ENCODE measurements at regions not wholly inside any gene's neighbourhood (a gene's known extent, or its start where the extent isn't known, plus 50 kb on each side); places are given as distances from the start of the nearest gene placed in this dataset.

- TF ChIP-seq PATZ1 (tag by site-specific recombination; IDR thresholded peaks at IDR 0.05) (no peak), ZBTB26 (tag by site-specific recombination; optimal IDR thresholded peaks at IDR 0.05) (no peak), PRDM10 (tag by site-specific recombination; IDR thresholded peaks at IDR 0.05) (no peak), ELK4 (IDR thresholded peaks at IDR 0.05; ENCODE audit: borderline replicate concordance, low read depth, low read length) (no peak), ZNF76 (tag by site-specific recombination; IDR thresholded peaks at IDR 0.05; ENCODE audit: borderline replicate concordance, low read depth) (no peak), ZNF777 (tag by site-specific recombination; IDR thresholded peaks at IDR 0.05; ENCODE audit: borderline replicate concordance) (no peak), BCL11A (tag by site-specific recombination; IDR thresholded peaks at IDR 0.05; ENCODE audit: low read depth) (no peak)
Observed at GRCh38 chr2:5459041-5459440, 233.1 kb upstream of the SOX11 start (continued).

- TF ChIP-seq ZNF623 (tag by site-specific recombination; IDR thresholded peaks at IDR 0.05) (no peak), ZNF335 (tag by site-specific recombination; conservative IDR thresholded peaks at IDR 0.05) (no peak), KLF7 (tag by site-specific recombination; IDR thresholded peaks at IDR 0.05; ENCODE audit: borderline replicate concordance) (no peak), SP3 (tag by site-specific recombination; IDR thresholded peaks at IDR 0.05) (no peak), ATF2 (tag by site-specific recombination; IDR thresholded peaks at IDR 0.05; ENCODE audit: low read depth) (no peak), ZNF133 (tag by site-specific recombination; IDR thresholded peaks at IDR 0.05) (no peak), KLF16 (tag by site-specific recombination; IDR thresholded peaks at IDR 0.05) (no peak), HIC1 (tag by site-specific recombination; IDR thresholded peaks at IDR 0.05) (no peak), ZNF704 (tag by site-specific recombination; IDR thresholded peaks at IDR 0.05) (no peak), ZNF585B (tag by site-specific recombination; IDR thresholded peaks at IDR 0.05) (no peak), YY1 (tag by site-specific recombination; IDR thresholded peaks at IDR 0.05) (no peak), PRDM1 (tag by site-specific recombination; IDR thresholded peaks at IDR 0.05) (no peak), ZNF660 (tag by site-specific recombination; IDR thresholded peaks at IDR 0.05) (no peak), ZNF214 (tag by site-specific recombination; IDR thresholded peaks at IDR 0.05; ENCODE audit: borderline replicate concordance) (no peak), ZIC2 (tag by site-specific recombination; IDR thresholded peaks at IDR 0.05) (no peak), ZNF571 (tag by site-specific recombination; IDR thresholded peaks at IDR 0.05) (no peak)
- ChIA-PET POLR2A (interaction anchor here (0.6 kb wide), 1 partner anchor 43 kb away, joined by 3 read pairs; no protein-coding TSS in a partner anchor), CTCF (no interaction called here)
Observed at GRCh38 chr2:5464657-5465056, 227.5 kb upstream of the SOX11 start.

More at GRCh38 chr2:5464657-5465056, 227.5 kb upstream of the SOX11 start:
- H3K27ac ChIP-seq (ENCODE audit: extremely low read depth, low read depth, low read length): no peak overlapping the region
- no peaks in the 10 kb centered on the region for H3K4me1 ChIP-seq (ENCODE audit: control insufficient read depth, insufficient read depth, low read length)
- no peaks in the 10 kb centered on the region for H3K9me3 ChIP-seq (ENCODE audit: control insufficient read depth, insufficient read depth, low read depth, low read length)
- H3K36me3 ChIP-seq (ENCODE audit: control insufficient read depth in 2 of 2, insufficient read depth in 1 of 2, low read length in 2 of 2): no peaks in the 10 kb centered on the region
- no peak overlapping the region for H3K4me3 ChIP-seq (ENCODE audit: low read depth, low read length)
